Stimulated activated memory B cell treated with anti-CD40 and anti-IgM and Interleukin-4, amounts not matched to agents 10 μg/mL and 1 μg/mL and 100 μg/mL, for 72 hours (primary cell): ENCODE measurements at regions not wholly inside any gene's neighbourhood (a gene's known extent, or its start where the extent isn't known, plus 50 kb on each side); places are given as distances from the start of the nearest gene placed in this dataset.

Source experiments
- ATAC-seq: fragments of 150-1000 bp; cut with Tn5 transposase; 2 replicates; pipeline ENCODE4 v1.10.0; 2021
- H3K27ac Mint-ChIP-seq: one replicate; pipeline ENCODE4 v1.8.0; 2022; ENCODE audit warnings: mild to moderate bottlenecking, mixed read lengths
- H3K27me3 Mint-ChIP-seq: one replicate; pipeline ENCODE4 v1.8.0; 2022; ENCODE audit warnings: mixed read lengths
- H3K36me3 Mint-ChIP-seq: one replicate; pipeline ENCODE4 v1.8.0; 2022; ENCODE audit warnings: mixed read lengths
- H3K4me1 Mint-ChIP-seq: one replicate; pipeline ENCODE4 v1.8.0; 2022; ENCODE audit warnings: mixed read lengths
- H3K4me3 Mint-ChIP-seq: one replicate; pipeline ENCODE4 v1.8.0; 2022; ENCODE audit warnings: mild to moderate bottlenecking, moderate library complexity, mixed read lengths
- H3K9me3 Mint-ChIP-seq: one replicate; pipeline ENCODE4 v1.8.0; 2022; ENCODE audit warnings: mixed read lengths

DNA sequence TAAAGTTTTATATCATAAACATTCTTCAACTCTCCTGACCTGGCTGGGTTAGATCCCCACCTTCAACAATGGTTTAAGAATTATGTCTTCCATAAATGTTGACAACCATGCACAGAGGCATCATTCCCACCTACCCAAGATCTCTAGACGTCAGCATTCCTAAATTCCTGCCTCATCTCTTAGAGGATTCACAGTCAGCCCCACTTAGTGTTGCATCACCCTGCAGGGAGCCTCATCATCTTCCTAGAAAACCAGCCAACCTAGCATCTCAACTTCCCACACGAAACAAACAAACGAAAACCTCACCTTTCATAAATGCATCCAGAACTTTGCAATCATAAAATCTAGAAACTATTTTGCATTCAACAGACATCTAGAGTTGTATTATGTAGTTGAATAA lies 816.1 kb upstream of the C9orf72 start:
- H3K4me3 Mint-ChIP-seq = no peak overlapping the region
- no peak for ATAC-seq
- H3K9me3 Mint-ChIP-seq = peaks cover 7% of the 10 kb centered on the region
- no peaks in the 10 kb centered on the region for H3K27me3 Mint-ChIP-seq
- H3K27ac Mint-ChIP-seq = no peak overlapping the region
- H3K36me3 Mint-ChIP-seq = no peaks in the 10 kb centered on the region
- no peaks in the 10 kb centered on the region for H3K4me1 Mint-ChIP-seq

DNA sequence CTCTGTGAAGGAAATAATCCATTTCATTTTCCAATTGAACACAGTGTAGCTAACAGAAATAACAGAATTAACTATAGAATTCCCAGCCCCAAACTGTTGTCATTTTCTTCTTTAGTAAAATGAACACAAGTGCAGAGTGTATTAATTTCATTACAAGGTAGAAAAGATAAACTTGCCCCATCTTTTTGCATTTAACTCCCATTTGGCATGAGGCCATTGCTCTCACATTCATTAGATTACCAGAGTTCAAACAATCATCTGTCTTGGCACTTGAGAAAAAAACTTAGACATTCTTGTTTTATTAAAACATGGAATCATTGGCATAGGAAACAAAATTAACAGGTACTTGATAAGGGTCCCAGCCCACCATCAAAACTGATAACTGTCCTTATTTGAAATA lies 821.5 kb upstream of the C9orf72 start:
- Mint-ChIP-seq H3K9me3 (peaks cover 3% of the 10 kb centered on the region), H3K4me1 (no peaks in the 10 kb centered on the region), H3K27me3 (no peaks in the 10 kb centered on the region), H3K4me3 (no peak overlapping the region), H3K27ac (no peak overlapping the region), H3K36me3 (no peaks in the 10 kb centered on the region)
- ATAC-seq = no peak

DNA sequence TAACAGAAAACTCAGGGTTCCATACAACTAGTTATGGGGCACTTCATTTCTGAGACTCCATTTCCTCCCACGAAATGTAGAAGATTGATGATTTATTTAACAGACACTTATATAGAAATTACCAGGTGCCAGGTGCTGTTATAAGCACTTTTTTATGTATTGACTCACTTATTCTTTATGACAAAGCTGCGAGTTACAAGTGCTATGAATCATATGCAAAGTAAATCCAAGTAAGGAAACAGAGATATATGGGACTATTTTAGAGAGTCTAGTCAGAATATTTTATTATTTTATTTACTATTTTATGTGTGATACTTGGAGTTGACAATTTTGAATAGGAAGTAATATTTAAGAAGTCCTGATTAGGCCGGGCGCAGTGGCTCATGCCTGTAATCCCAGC lies 822.8 kb upstream of the C9orf72 start:
- no peak for ATAC-seq
- no peak overlapping the region for H3K4me3 Mint-ChIP-seq

DNA sequence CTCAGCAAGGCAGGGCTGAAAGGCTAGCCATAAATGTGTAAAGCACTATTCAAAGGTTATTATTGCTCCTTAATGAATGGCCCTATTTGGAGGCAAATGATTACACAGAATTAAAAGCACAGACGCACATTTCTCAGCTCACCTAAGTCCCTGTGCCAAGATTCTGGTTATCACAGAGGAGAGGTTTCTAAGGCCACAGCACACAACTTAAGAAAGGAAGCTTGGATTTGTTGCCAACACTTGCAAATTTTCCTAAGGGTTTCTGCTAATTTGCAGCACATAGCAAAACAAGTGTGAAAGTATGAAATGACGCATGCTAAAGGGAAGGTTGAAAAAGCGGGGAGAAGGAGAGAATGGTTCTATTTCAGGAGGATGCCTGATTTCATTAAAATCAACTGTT lies 834.1 kb upstream of the C9orf72 start:
- ATAC-seq = no peak
- Mint-ChIP-seq H3K36me3 (no peaks in the 10 kb centered on the region), H3K4me3 (no peak overlapping the region), H3K9me3 (no peaks in the 10 kb centered on the region), H3K4me1 (no peaks in the 10 kb centered on the region), H3K27me3 (no peaks in the 10 kb centered on the region), H3K27ac (no peak overlapping the region)

More for the DNA sequence above, 822.8 kb upstream of the C9orf72 start:
- H3K4me1 Mint-ChIP-seq = no peaks in the 10 kb centered on the region
- no peak overlapping the region for H3K27ac Mint-ChIP-seq
- H3K9me3 Mint-ChIP-seq = peaks cover 3% of the 10 kb centered on the region
- no peaks in the 10 kb centered on the region for H3K36me3 Mint-ChIP-seq
- no peaks in the 10 kb centered on the region for H3K27me3 Mint-ChIP-seq

DNA sequence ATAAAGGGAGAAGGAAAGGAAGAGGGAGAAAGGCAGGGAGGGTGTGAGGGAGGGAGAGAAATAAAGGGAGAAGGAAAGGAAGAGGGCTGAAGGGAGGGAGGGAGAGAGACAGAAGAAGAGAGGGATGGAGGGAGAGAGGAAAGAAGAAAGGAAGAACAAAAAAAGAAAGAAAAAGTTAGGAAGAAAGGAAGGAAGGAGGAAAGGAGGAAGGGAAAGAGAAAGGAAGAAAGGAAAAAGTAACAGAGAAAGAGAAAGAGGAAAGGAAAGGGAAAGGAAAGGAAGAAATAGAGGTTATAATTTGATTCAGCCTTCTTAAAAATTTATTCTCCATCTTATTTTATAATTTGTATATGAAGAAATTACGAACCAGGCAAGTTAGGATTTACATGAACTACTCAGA lies 836.6 kb upstream of the C9orf72 start:
- no peaks in the 10 kb centered on the region for H3K27me3 Mint-ChIP-seq
- H3K27ac Mint-ChIP-seq = no peak overlapping the region
- H3K36me3 Mint-ChIP-seq = no peaks in the 10 kb centered on the region
- no peaks in the 10 kb centered on the region for H3K4me1 Mint-ChIP-seq
- no peaks in the 10 kb centered on the region for H3K9me3 Mint-ChIP-seq
- no peak for ATAC-seq
- H3K4me3 Mint-ChIP-seq = no peak overlapping the region

DNA sequence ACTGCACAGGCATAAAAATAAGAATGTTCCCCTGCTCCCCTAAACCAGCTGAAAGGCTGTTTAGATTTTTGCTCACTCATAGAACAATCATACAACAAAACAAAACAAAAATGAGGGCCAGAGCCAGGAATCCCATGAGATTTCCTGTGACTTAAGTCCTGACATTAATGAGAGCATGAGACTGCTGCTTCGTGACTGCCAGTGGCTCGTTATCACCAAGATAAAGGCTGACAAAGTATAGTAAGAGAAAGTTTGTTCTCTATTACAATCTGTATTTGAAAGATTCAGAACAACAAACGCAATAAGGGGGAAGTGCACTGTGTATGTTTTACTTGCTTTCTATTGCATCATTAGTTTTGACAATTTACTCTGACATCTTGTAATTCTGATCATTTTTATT lies 837.1 kb upstream of the C9orf72 start:
- H3K4me3 Mint-ChIP-seq = no peak overlapping the region
- no peaks in the 10 kb centered on the region for H3K36me3 Mint-ChIP-seq
- no peaks in the 10 kb centered on the region for H3K27me3 Mint-ChIP-seq
- no peak overlapping the region for H3K27ac Mint-ChIP-seq
- no peak for ATAC-seq
- H3K4me1 Mint-ChIP-seq = no peaks in the 10 kb centered on the region
- H3K9me3 Mint-ChIP-seq = no peaks in the 10 kb centered on the region

DNA sequence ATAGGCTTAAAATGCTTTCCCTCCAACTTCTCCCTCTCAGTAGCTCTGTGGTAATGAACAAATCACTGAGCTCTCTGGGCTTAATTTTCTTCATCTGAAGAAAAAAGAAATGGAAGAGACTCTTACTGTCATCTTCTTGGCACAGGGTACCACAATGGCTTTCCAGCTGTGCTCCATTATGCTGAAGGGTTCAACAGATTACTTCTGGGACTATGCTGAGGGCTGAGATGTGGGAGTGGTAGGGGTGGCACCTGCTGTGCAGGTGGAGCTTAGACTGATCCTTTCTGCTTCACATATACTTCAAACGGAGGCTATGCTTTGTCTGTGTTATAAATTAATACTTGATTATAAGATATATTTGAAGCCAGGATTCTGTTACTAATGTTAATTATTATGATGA lies 840.2 kb upstream of the C9orf72 start:
- no peak for ATAC-seq
- H3K4me1 Mint-ChIP-seq = no peaks in the 10 kb centered on the region
- no peaks in the 10 kb centered on the region for H3K27me3 Mint-ChIP-seq
- H3K4me3 Mint-ChIP-seq = no peak overlapping the region
- H3K27ac Mint-ChIP-seq = no peak overlapping the region
- H3K9me3 Mint-ChIP-seq = no peaks in the 10 kb centered on the region
- H3K36me3 Mint-ChIP-seq = no peaks in the 10 kb centered on the region

DNA sequence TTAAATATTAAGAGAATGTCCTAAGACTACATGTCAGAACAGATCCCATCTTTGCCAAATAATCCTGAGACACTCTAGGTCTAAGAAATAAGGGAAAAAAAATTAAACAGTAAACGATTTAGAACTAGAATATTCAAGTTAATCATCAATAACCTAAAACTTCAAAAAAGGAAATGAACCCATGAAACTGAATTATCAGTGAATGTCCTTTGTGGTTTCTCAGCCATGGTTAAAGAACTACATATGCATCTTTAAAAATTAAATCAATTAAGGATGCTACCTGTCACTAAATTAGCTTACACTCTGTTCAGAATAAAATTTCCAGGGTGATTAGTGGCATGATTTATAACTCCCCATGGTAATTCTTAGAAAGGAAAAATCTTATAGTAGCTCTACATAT lies 850.0 kb upstream of the C9orf72 start:
- H3K27ac Mint-ChIP-seq = no peak overlapping the region
- no peaks in the 10 kb centered on the region for H3K9me3 Mint-ChIP-seq
- no peak overlapping the region for H3K4me3 Mint-ChIP-seq
- no peaks in the 10 kb centered on the region for H3K4me1 Mint-ChIP-seq
- H3K36me3 Mint-ChIP-seq = no peaks in the 10 kb centered on the region
- ATAC-seq = no peak
- H3K27me3 Mint-ChIP-seq = no peaks in the 10 kb centered on the region

DNA sequence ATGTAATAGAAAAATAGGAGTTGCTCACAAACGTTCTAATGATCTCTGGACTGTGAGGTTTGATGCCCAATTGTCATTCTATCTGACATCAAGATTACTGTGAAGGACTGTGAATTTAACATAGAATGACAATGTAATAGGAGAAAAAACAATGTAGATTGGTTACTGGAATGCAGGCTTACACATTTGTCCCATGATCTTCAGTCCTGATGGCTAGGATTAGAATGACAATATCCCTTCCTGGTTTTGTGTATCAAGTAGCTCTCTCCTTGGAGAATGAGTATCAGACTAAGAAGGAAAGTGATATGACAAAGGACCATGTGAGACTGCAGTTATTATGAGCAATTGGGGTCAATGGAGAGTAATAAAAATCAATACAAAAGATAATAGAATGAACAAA lies 862.2 kb upstream of the C9orf72 start:
- Mint-ChIP-seq H3K27me3 (no peaks in the 10 kb centered on the region), H3K27ac (no peak overlapping the region)

DNA sequence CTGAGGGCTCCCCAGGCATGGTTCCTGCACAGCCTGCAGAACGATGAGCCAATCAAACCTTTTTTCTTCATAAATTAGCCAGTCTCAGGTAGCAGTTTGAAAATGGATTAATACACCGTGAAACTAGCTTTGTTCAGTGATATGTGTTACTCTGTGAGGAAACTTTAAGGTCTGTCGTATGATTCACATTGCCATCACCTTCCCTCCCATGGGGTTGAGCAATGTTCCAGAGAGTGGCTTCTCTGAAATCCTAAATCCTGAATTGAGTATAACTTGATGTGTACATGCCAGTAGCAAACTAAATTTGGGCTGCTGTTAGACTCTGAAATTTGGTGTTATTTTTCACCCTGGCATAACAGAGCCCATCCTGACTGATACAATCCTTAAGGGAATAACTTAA lies 866.4 kb upstream of the C9orf72 start:
- peaks cover 4% of the 10 kb centered on the region for H3K9me3 Mint-ChIP-seq

More for the DNA sequence above, 862.2 kb upstream of the C9orf72 start:
- Mint-ChIP-seq H3K4me3 (no peak overlapping the region), H3K4me1 (no peaks in the 10 kb centered on the region), H3K9me3 (peaks cover 7% of the 10 kb centered on the region), H3K36me3 (no peaks in the 10 kb centered on the region)
- no peak for ATAC-seq

DNA sequence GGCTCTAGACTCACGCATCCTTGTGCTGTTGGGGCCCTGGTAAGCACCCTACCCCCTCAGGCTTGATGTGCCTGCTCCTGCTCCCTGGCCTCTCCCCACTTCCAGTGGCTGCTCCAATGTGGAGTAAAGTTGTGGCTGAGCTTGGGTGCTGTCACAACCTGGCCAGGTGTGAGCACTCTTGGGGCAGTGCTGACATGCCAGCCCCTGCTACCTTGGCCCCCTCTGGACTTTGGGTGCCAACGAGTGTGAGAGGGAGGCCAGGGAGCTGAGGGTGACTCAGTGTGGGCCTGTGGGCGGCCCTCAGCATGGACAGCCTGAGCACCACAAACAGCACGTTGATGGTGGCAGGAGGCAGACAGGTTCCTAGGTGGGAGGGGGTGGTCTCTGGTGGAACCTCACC lies 870.2 kb upstream of the C9orf72 start:
- no peaks in the 10 kb centered on the region for H3K27me3 Mint-ChIP-seq
- H3K36me3 Mint-ChIP-seq = no peaks in the 10 kb centered on the region
- no peak overlapping the region for H3K4me3 Mint-ChIP-seq
- no peaks in the 10 kb centered on the region for H3K4me1 Mint-ChIP-seq
- H3K27ac Mint-ChIP-seq = no peak overlapping the region
- no peaks in the 10 kb centered on the region for H3K9me3 Mint-ChIP-seq
- peak; percentile 20 for ATAC-seq

More for the DNA sequence above, 866.4 kb upstream of the C9orf72 start:
- no peak overlapping the region for H3K4me3 Mint-ChIP-seq
- H3K27ac Mint-ChIP-seq = no peak overlapping the region
- no peaks in the 10 kb centered on the region for H3K36me3 Mint-ChIP-seq
- H3K27me3 Mint-ChIP-seq = no peaks in the 10 kb centered on the region
- no peak for ATAC-seq
- H3K4me1 Mint-ChIP-seq = no peaks in the 10 kb centered on the region

DNA sequence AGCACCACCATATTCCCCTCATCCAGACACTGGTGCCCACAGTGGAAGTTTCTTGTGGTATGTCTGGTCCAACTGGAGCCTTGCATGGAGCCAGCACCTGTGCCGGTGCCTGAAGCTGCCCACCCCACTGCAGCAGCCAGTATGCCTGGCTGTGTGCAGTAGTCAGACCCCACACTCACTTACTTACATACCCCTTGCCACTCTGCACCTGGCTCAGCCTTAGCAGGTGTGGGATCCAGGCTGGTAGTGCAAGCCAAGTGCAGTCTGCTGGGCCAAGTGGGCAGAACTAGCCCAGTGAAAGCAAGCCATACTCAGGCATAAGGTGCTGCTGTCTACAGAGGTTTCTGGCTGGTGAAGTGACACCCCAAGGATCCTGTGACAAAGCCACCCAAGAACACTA lies 871.4 kb upstream of the C9orf72 start:
- no peaks in the 10 kb centered on the region for H3K27me3 Mint-ChIP-seq
- H3K4me3 Mint-ChIP-seq = no peak overlapping the region
- ATAC-seq = no peak
- no peaks in the 10 kb centered on the region for H3K9me3 Mint-ChIP-seq
- H3K27ac Mint-ChIP-seq = no peak overlapping the region
- no peaks in the 10 kb centered on the region for H3K4me1 Mint-ChIP-seq
- H3K36me3 Mint-ChIP-seq = no peaks in the 10 kb centered on the region

DNA sequence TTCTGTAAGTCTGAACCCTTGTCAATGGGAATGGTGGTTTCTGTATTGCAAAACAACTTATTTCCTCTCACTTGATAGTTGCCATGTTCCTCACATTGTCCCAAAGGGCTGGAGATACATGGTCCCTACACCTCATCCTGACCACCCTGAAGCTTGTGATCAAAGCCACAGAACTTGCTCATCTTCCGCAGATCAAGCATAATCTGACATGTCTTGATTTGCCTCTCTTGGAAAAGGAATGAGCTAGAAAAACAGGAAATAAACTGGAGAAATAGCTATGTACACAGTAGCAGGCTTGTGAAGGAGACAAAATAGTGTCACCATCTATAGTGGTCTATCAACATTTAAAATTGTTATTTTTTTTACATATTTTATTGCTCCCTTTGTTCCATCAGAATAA lies 871.9 kb upstream of the C9orf72 start:
- H3K27ac Mint-ChIP-seq = no peak overlapping the region
- no peaks in the 10 kb centered on the region for H3K36me3 Mint-ChIP-seq
- no peaks in the 10 kb centered on the region for H3K9me3 Mint-ChIP-seq
- ATAC-seq = no peak
- H3K4me1 Mint-ChIP-seq = no peaks in the 10 kb centered on the region
- no peaks in the 10 kb centered on the region for H3K27me3 Mint-ChIP-seq
- no peak overlapping the region for H3K4me3 Mint-ChIP-seq

DNA sequence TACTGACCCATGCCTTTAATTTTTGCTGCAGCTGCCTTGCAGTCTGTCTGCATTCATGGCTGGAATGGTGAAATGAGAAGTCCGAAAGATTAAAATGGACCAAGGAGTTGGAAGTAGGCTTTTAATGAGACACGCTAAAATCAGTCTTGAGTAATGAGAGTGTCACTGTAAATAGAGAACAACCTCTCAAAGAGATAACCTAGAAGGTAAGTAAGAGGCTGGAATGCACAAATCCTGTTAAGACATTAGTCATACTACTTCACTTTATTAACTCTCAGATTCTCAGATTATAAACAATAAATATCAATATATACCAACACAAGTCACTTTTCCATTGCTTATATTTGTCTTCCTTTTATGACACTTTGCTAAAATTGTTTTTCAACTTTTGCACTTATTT lies 880.6 kb upstream of the C9orf72 start:
- Mint-ChIP-seq H3K27ac (no peak overlapping the region), H3K36me3 (no peaks in the 10 kb centered on the region), H3K9me3 (peaks cover 5% of the 10 kb centered on the region), H3K27me3 (no peaks in the 10 kb centered on the region), H3K4me1 (no peaks in the 10 kb centered on the region), H3K4me3 (no peak overlapping the region)
- no peak for ATAC-seq

DNA sequence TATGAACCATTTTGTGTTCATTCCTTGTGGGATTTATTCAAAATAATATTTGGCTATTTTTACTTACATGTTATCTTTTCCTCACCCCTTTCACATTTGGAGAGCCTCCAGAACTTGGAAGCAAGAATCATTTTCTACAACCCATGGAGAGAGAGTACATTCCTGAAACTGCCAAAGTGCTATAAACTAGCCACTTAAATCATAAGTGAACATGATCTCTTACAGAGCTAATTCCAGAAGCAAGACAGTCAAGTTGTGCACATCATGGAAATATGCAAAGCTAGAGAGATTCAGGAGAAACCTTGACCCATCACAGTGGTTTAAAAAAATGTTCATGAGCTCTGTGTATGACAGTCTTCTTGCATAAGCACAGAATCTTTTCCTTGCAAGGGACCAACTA lies 883.6 kb upstream of the C9orf72 start:
- Mint-ChIP-seq H3K4me1 (no peaks in the 10 kb centered on the region), H3K27ac (no peak overlapping the region), H3K27me3 (no peaks in the 10 kb centered on the region), H3K4me3 (no peak overlapping the region), H3K36me3 (no peaks in the 10 kb centered on the region), H3K9me3 (peaks cover 10% of the 10 kb centered on the region)
- ATAC-seq = no peak

DNA sequence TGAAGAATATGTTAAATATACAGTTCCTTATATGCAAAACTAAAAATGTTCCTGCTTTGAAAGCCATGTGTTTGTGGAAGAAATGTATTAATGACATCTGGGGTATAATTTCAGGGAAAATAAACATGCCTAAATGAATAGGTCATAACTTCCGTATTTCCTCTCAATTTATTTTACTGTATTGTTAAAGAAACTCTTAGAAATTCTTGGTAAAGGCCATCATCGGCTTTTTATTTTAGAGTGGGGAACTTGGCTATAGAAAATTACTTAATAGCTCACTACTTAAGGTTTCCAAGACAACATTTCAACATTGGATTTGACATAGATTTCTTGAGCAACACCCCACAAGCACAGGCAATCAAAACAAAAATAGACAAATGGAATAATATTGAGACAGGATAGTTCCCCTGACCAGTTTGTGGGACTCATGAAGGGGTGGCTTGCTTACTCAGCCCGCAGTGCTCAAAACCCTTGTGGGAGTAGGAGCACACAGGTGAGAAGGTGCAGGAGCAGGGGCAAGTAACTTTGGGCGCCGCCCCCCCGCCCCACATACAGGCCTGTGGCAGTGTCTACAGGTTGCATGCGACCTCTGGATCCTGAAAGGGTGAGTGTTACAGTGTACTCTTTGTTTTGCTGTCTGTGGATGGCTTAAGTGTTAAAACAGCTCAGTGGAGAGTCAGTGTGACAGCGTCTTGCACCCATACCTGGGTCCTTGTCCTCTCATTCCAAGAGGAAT lies 891.4 kb upstream of the C9orf72 start:
- Mint-ChIP-seq H3K27me3 (no peaks in the 10 kb centered on the region), H3K36me3 (no peaks in the 10 kb centered on the region), H3K27ac (no peak overlapping the region), H3K4me3 (no peak overlapping the region), H3K4me1 (no peaks in the 10 kb centered on the region), H3K9me3 (peaks cover 15% of the 10 kb centered on the region)
- ATAC-seq = no peak

DNA sequence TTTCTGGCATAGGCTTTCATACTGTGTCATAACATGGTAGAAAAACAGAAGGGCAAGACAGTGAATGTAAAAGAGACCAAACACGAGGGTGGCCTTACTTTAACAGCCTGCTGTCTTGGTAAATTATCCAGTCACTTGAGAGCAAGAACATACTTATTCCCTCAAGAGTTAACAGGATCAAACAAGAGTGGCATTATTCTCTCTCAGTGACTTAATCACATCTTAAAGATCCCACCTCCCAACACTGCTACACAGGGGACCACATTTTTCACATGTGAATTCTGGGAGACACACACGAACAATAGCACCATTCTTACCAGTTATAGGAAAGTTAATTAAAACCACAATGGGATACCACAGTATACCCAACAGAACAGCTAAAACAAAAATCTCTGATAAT lies 898.0 kb upstream of the C9orf72 start:
- H3K4me3 Mint-ChIP-seq = no peak overlapping the region
- no peak overlapping the region for H3K27ac Mint-ChIP-seq
- no peaks in the 10 kb centered on the region for H3K36me3 Mint-ChIP-seq
- ATAC-seq = no peak
- peaks cover 12% of the 10 kb centered on the region for H3K9me3 Mint-ChIP-seq
- H3K27me3 Mint-ChIP-seq = no peaks in the 10 kb centered on the region
- no peaks in the 10 kb centered on the region for H3K4me1 Mint-ChIP-seq
